ENCODE measurements at regions not wholly inside any gene's neighbourhood (a gene's known extent, or its start where the extent isn't known, plus 50 kb on each side); places are given as distances from the start of the nearest gene placed in this dataset.

DNA sequence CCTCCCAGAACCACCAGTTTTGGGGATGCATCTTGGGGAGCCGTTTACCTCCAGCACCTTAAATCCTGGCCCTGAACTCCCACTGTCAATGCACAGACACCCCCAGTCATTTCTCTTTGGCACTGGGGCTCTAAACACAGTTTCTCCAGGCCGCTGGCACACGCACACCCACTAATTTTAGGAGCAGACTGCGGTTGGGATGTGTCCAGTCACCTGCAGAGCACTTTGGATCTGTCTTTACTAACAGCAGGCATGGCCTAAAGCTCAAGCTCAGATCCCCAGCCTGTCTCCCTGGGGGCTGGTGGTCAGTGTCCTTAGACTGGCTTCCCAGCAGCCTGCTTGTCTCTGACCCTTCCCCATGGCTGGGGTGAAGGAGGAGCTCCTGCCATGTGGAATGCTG is 49.9 kb downstream of the SYNE3 start:
- no peak for ATAC-seq
- TF ChIP-seq PPARA (CRISPR knock-in tag; IDR thresholded peaks at IDR 0.05; ENCODE audit: borderline replicate concordance) (no peak), ESRRG (CRISPR knock-in tag; IDR thresholded peaks at IDR 0.05) (no peak), ZNF565 (CRISPR knock-in tag; conservative IDR thresholded peaks at IDR 0.05; ENCODE audit: low read depth) (no peak), ISL1 (CRISPR knock-in tag; IDR thresholded peaks at IDR 0.05) (no peak), RARB (CRISPR knock-in tag; IDR thresholded peaks at IDR 0.05) (no peak), TOX (CRISPR knock-in tag; IDR thresholded peaks at IDR 0.05; ENCODE audit: borderline replicate concordance) (no peak), GLIS3 (CRISPR knock-in tag; IDR thresholded peaks at IDR 0.05) (no peak), OSR1 (CRISPR knock-in tag; IDR thresholded peaks at IDR 0.05) (no peak), BACH2 (CRISPR knock-in tag; IDR thresholded peaks at IDR 0.05; ENCODE audit: borderline replicate concordance) (no peak), ZFP3 (CRISPR knock-in tag; IDR thresholded peaks at IDR 0.05) (no peak), ARNTL (CRISPR knock-in tag; IDR thresholded peaks at IDR 0.05; ENCODE audit: borderline replicate concordance, low read depth) (no peak), SNAI2 (CRISPR knock-in tag; IDR thresholded peaks at IDR 0.05) (no peak), ZNF70 (CRISPR knock-in tag; IDR thresholded peaks at IDR 0.05) (no peak), ZC3H10 (CRISPR knock-in tag; IDR thresholded peaks at IDR 0.05) (no peak), ZNF8 (CRISPR knock-in tag; IDR thresholded peaks at IDR 0.05) (no peak), PATZ1 (CRISPR knock-in tag; IDR thresholded peaks at IDR 0.05; ENCODE audit: borderline replicate concordance) (no peak)

- TF ChIP-seq TOX (CRISPR knock-in tag; IDR thresholded peaks at IDR 0.05; ENCODE audit: borderline replicate concordance) (no peak), BACH2 (CRISPR knock-in tag; IDR thresholded peaks at IDR 0.05; ENCODE audit: borderline replicate concordance) (no peak), RARB (CRISPR knock-in tag; IDR thresholded peaks at IDR 0.05) (no peak), PPARA (CRISPR knock-in tag; IDR thresholded peaks at IDR 0.05; ENCODE audit: borderline replicate concordance) (no peak), ZNF8 (CRISPR knock-in tag; IDR thresholded peaks at IDR 0.05) (no peak), ARNTL (CRISPR knock-in tag; IDR thresholded peaks at IDR 0.05; ENCODE audit: borderline replicate concordance, low read depth) (no peak), ZC3H10 (CRISPR knock-in tag; IDR thresholded peaks at IDR 0.05) (no peak)
- TF ChIP-seq, protein P1, sequence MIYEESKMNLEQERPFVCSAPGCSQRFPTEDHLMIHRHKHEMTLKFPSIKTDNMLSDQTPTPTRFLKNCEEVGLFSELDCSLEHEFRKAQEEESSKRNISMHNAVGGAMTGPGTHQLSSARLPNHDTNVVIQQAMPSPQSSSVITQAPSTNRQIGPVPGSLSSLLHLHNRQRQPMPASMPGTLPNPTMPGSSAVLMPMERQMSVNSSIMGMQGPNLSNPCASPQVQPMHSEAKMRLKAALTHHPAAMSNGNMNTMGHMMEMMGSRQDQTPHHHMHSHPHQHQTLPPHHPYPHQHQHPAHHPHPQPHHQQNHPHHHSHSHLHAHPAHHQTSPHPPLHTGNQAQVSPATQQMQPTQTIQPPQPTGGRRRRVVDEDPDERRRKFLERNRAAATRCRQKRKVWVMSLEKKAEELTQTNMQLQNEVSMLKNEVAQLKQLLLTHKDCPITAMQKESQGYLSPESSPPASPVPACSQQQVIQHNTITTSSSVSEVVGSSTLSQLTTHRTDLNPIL (CRISPR knock-in tag; IDR thresholded peaks at IDR 0.05; ENCODE audit: low read depth), result no peak
- TF ChIP-seq, protein P2, sequence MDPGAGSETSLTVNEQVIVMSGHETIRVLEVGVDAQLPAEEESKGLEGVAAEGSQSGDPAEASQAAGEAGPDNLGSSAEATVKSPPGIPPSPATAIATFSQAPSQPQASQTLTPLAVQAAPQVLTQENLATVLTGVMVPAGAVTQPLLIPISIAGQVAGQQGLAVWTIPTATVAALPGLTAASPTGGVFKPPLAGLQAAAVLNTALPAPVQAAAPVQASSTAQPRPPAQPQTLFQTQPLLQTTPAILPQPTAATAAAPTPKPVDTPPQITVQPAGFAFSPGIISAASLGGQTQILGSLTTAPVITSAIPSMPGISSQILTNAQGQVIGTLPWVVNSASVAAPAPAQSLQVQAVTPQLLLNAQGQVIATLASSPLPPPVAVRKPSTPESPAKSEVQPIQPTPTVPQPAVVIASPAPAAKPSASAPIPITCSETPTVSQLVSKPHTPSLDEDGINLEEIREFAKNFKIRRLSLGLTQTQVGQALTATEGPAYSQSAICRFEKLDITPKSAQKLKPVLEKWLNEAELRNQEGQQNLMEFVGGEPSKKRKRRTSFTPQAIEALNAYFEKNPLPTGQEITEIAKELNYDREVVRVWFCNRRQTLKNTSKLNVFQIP (CRISPR knock-in tag; IDR thresholded peaks at IDR 0.05; ENCODE audit: borderline replicate concordance, low read depth), result no peak
- no peak for ATAC-seq
Measured at GRCh38 chr14:95465936-95466335, 50.5 kb downstream of the SYNE3 start.

DNA sequence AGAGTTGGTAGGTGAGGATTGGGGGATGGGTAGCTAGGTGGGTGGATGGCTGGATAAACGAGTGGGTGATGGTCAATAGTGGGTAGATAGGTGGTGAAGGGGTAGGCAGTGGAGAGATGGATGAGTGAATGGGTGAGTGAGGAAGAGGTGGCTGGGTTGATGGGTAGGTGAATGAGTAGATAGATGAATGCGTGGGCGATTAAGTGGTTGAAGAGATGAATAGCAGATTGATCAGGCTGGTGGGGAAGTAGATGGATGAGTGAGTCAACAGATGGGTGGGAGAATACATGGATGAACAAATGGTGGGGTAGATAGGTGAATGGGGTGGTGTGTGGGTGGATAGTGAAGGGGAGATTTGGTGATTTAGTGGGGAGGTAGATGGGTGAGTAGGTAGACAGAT is 51.1 kb downstream of the SYNE3 start:
- ATAC-seq, result no peak
- no peak for TF ChIP-seq ISL1 (CRISPR knock-in tag; IDR thresholded peaks at IDR 0.05)
- no peak for TF ChIP-seq PPARA (CRISPR knock-in tag; IDR thresholded peaks at IDR 0.05; ENCODE audit: borderline replicate concordance)
- TF ChIP-seq ZNF70 (CRISPR knock-in tag; IDR thresholded peaks at IDR 0.05), result no peak
- TF ChIP-seq SNAI2 (CRISPR knock-in tag; IDR thresholded peaks at IDR 0.05), result no peak
- TF ChIP-seq, protein P2 (CRISPR knock-in tag; IDR thresholded peaks at IDR 0.05; ENCODE audit: borderline replicate concordance, low read depth), result no peak
- no peak for TF ChIP-seq GLIS3 (CRISPR knock-in tag; IDR thresholded peaks at IDR 0.05)
- TF ChIP-seq ZFP30 (CRISPR knock-in tag; IDR thresholded peaks at IDR 0.05), result no peak
- no peak for TF ChIP-seq ARNTL (CRISPR knock-in tag; IDR thresholded peaks at IDR 0.05; ENCODE audit: borderline replicate concordance, low read depth)
- TF ChIP-seq ESRRG (CRISPR knock-in tag; IDR thresholded peaks at IDR 0.05), result no peak
- no peak for TF ChIP-seq BACH2 (CRISPR knock-in tag; IDR thresholded peaks at IDR 0.05; ENCODE audit: borderline replicate concordance)
- TF ChIP-seq, protein P3, sequence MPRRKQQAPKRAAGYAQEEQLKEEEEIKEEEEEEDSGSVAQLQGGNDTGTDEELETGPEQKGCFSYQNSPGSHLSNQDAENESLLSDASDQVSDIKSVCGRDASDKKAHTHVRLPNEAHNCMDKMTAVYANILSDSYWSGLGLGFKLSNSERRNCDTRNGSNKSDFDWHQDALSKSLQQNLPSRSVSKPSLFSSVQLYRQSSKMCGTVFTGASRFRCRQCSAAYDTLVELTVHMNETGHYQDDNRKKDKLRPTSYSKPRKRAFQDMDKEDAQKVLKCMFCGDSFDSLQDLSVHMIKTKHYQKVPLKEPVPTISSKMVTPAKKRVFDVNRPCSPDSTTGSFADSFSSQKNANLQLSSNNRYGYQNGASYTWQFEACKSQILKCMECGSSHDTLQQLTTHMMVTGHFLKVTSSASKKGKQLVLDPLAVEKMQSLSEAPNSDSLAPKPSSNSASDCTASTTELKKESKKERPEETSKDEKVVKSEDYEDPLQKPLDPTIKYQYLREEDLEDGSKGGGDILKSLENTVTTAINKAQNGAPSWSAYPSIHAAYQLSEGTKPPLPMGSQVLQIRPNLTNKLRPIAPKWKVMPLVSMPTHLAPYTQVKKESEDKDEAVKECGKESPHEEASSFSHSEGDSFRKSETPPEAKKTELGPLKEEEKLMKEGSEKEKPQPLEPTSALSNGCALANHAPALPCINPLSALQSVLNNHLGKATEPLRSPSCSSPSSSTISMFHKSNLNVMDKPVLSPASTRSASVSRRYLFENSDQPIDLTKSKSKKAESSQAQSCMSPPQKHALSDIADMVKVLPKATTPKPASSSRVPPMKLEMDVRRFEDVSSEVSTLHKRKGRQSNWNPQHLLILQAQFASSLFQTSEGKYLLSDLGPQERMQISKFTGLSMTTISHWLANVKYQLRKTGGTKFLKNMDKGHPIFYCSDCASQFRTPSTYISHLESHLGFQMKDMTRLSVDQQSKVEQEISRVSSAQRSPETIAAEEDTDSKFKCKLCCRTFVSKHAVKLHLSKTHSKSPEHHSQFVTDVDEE (CRISPR knock-in tag; IDR thresholded peaks at IDR 0.05), result no peak
- no peak for TF ChIP-seq ZFP3 (CRISPR knock-in tag; IDR thresholded peaks at IDR 0.05)
- TF ChIP-seq, protein P1 (CRISPR knock-in tag; IDR thresholded peaks at IDR 0.05; ENCODE audit: low read depth), result no peak
- no peak for TF ChIP-seq TOX (CRISPR knock-in tag; IDR thresholded peaks at IDR 0.05; ENCODE audit: borderline replicate concordance)
- no peak for TF ChIP-seq TCF4 (CRISPR knock-in tag; IDR thresholded peaks at IDR 0.05; ENCODE audit: borderline replicate concordance)
- TF ChIP-seq RARB (CRISPR knock-in tag; IDR thresholded peaks at IDR 0.05), result no peak
- TF ChIP-seq PATZ1 (CRISPR knock-in tag; IDR thresholded peaks at IDR 0.05; ENCODE audit: borderline replicate concordance), result no peak
- TF ChIP-seq ZNF8 (CRISPR knock-in tag; IDR thresholded peaks at IDR 0.05), result no peak
